GM10248 (cell line): ENCODE measurements at regions not wholly inside any gene's neighbourhood (a gene's known extent, or its start where the extent isn't known, plus 50 kb on each side); places are given as distances from the start of the nearest gene placed in this dataset.

Experiments used
- CTCF ChIA-PET: fragments of 300-600 bp; sonication (Branson Sonifier 250); formaldehyde crosslinking; extraction: SDS; loops from one replicate; lab custom pipeline; 2021; ENCODE audit warnings: antibody characterized with exemption; lab: Yijun Ruan, JAX
- POLR2A ChIA-PET: fragments of 350-650 bp; sonication (Branson Sonifier 250); formaldehyde crosslinking; extraction: SDS; loops from one replicate; lab custom pipeline; 2020; ENCODE audit warnings: antibody characterized with exemption; lab: Yijun Ruan, JAX
- DNase-seq: peaks from one replicate; pipeline ENCODE4 v3.0.0; 2012; ENCODE audit errors: extremely low spot score
- TF ChIP-seq, protein P1 (sequence below): IDR thresholded peaks from 2 replicates; pipeline ENCODE4 v1.5.1; 2012; ENCODE audit warnings: mild to moderate bottlenecking, low read depth; ENCODE audit errors: extremely low read depth, missing control alignments, control extremely low read depth

DNA sequence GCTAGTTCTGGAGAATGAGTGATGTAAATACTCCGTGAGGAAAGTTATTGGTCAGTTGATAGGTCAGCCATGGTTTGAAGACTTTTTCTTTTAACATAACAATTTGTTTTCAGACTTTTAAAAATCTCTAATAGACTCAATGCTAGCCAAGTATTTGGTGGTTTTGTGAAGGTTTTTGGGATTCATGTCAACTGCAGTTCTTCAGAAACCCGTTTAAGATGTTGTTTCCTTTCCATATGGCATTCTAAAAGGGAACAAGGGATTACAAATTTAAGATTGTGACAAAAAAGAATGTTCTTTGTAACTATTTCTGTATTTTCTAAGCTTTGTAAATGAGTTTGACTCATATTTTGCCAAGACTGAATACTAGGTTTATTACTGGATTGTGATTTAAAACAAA, 281.7 kb upstream of the COL8A1 start:
- TF ChIP-seq, protein P1, sequence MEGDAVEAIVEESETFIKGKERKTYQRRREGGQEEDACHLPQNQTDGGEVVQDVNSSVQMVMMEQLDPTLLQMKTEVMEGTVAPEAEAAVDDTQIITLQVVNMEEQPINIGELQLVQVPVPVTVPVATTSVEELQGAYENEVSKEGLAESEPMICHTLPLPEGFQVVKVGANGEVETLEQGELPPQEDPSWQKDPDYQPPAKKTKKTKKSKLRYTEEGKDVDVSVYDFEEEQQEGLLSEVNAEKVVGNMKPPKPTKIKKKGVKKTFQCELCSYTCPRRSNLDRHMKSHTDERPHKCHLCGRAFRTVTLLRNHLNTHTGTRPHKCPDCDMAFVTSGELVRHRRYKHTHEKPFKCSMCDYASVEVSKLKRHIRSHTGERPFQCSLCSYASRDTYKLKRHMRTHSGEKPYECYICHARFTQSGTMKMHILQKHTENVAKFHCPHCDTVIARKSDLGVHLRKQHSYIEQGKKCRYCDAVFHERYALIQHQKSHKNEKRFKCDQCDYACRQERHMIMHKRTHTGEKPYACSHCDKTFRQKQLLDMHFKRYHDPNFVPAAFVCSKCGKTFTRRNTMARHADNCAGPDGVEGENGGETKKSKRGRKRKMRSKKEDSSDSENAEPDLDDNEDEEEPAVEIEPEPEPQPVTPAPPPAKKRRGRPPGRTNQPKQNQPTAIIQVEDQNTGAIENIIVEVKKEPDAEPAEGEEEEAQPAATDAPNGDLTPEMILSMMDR, result no peak
- CTCF ChIA-PET, result interaction anchor here (1.0 kb wide), 1 partner anchor 12 kb away, joined by 3 read pairs; no protein-coding TSS in a partner anchor
- POLR2A ChIA-PET, result no interaction called here
- DNase-seq, result no peak

DNA sequence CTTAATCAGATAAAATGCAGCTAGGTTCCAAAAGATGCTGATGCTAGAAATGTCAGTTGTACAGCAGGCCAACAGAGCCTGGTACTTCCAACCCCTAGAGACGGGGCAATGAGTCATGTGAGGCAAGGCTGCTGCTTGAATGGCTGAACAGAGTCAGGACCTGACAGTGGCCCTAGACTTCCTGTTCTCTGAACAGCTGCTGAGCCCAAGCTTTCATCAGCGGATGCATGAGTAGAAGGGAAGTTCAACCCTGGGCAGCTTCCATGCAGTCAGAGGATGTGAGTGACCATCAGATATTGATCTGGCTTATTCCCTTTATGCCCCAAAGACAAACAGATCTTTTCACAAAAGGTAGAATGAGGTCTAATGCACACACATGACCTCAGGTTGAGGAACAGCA, 282.9 kb upstream of the COL8A1 start:
- POLR2A ChIA-PET, result no interaction called here
- DNase-seq, result no peak
- CTCF ChIA-PET, result interaction anchor here (2.4 kb wide), 1 partner anchor 13 kb away, joined by 11 read pairs; no protein-coding TSS in a partner anchor
- TF ChIP-seq, protein P1, result no peak

DNA sequence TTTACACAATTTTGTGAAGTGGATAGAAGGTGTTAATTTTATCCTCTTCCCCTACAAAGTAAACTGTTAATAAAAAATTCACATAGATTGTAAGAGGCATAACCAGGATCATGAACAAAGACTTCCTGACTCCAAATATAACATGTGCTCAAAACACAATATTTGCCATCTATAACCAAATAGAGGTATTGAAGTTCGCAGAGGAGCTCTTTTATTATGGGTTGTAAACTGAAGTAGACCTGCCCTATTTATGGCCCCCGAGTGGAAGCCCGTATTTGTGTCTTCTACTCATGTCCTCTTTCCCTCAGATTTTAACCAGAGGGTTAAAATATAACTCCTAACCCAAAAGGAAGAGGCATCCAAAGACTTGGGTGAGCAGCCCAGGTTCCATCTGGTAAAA, 285.6 kb upstream of the COL8A1 start:
- TF ChIP-seq, protein P1, result no peak
- ChIA-PET CTCF (interaction anchor here (1.3 to 1.4 kb wide), 2 partner anchors 12 kb away, joined by 3 to 5 read pairs; no protein-coding TSS in a partner anchor), POLR2A (no interaction called here)
- no peak for DNase-seq

DNA sequence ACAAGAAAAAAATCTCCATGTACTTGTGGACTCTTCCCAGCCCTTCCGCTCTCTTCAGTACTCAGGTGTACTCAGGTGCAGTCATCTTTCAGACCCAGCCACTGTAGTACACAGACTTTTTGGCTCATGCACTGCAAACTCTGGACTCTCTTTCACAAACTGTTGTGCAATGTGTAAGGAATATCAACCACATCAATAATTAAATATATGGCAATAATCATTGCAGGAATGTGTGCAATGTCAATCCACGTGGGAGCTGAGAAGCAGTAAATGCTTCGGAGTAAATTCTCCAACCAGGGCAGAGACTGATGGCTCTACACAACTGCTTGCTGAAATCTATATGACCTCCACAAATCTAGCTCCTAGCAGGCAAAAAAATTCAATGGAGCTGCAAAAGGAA, 287.3 kb upstream of the COL8A1 start:
- DNase-seq, result no peak
- ChIA-PET POLR2A (no interaction called here), CTCF (no interaction called here)
- TF ChIP-seq, protein P1, result no peak

DNA sequence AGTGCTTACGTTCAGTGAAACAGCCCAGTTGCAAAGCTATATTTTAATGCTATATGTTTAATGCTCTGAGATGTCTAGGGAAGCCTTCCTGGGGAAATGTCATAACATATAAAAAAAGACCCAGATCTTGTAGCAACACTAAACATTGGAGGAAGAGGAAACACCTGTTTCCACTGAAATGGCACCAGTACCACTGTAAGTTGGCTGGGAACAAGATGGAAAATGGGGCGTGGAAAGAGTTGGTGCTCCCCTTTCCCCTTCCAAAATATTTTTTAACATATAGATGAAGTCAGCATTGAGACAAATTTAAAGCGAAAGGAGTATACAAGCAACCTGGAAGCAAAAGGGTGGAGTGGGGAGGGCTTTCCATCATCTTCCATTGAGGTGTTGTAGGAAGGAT, 289.9 kb upstream of the COL8A1 start:
- ChIA-PET POLR2A (no interaction called here), CTCF (interaction anchor here (0.9 kb wide), 1 partner anchor 14 kb away, joined by 3 read pairs; no protein-coding TSS in a partner anchor)
- no peak for DNase-seq
- TF ChIP-seq, protein P1, result no peak

DNA sequence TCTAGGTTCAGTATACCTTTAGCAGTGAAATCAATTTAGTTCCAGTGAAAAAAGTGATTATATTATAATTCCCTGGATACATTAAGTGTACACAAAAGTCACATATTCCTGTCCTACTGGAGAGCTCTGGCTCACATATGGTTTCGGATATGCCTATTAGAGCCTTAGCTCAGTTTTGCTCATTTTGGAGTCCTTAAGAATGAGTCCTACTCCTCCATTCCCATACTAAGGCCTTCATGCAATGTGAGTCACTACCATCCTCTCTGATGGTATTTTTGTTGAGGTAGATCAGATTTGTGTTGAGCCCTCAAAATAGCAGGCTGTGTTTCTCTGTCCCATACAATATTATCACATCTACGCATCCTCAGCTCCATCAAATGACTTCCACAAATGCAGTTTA, 294.2 kb upstream of the COL8A1 start:
- TF ChIP-seq, protein P1, result no peak
- CTCF ChIA-PET, result interaction anchor here (1.5 kb wide), 1 partner anchor 8 kb away, joined by 6 read pairs; no protein-coding TSS in a partner anchor

DNA sequence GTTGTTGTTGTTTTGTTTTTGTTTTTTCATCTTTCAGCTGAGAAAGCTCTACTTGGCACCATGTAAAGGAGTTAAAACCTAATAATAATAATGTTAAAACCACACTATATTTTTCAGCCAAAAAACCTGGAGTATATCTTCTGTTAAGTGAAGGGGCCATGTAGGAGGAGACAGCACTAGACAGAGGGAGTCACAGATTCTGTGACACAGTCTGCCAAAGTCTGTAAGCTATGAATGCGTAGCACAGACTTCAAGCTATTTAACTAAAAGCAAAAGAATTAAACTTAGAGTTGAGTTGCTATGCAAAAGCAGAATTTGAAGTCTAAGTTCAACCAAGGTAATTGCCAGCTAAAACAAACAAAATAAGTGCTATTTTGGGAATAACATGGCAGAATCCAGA, 296.0 kb upstream of the COL8A1 start:
- POLR2A ChIA-PET, result no interaction called here

More for the DNA sequence above, 294.2 kb upstream of the COL8A1 start:
- POLR2A ChIA-PET, result no interaction called here
- DNase-seq, result no peak

More for the DNA sequence above, 296.0 kb upstream of the COL8A1 start:
- TF ChIP-seq, protein P1, result no peak
- no peak for DNase-seq
- CTCF ChIA-PET, result interaction anchor here (1.1 to 2.8 kb wide), 2 partner anchors 17 to 304 kb away, joined by 3 to 11 read pairs; no protein-coding TSS in a partner anchor
